ENCODE measurements at regions not wholly inside any gene's neighbourhood (a gene's known extent, or its start where the extent isn't known, plus 50 kb on each side); places are given as distances from the start of the nearest gene placed in this dataset.

- no peak for TF ChIP-seq CTCF (IDR thresholded peaks at IDR 0.05)
- TF ChIP-seq POLR2A (IDR thresholded peaks at IDR 0.05), result no peak
Measured at GRCh38 chr6:105806486-105806920, 279.6 kb upstream of the PRDM1 start.
